BE2C (cell line): ENCODE measurements at regions not wholly inside any gene's neighbourhood (a gene's known extent, or its start where the extent isn't known, plus 50 kb on each side); places are given as distances from the start of the nearest gene placed in this dataset.

Source experiments
- DNase-seq: peaks from one replicate; pipeline ENCODE4 v3.0.0-alpha.2; 2020
- H3K27me3 ChIP-seq: fragments of 250-450 bp; sonication (Bioruptor Pico); 2 replicates; pipeline ENCODE4 v1.5.1; 2020; ENCODE audit warnings: mild to moderate bottlenecking
- H3K36me3 ChIP-seq: fragments of 250-450 bp; sonication (Bioruptor Pico); 2 replicates; pipeline ENCODE4 v1.5.1; 2020; ENCODE audit warnings: mild to moderate bottlenecking
- H3K4me1 ChIP-seq: fragments of 250-450 bp; sonication (Bioruptor Pico); 2 replicates; pipeline ENCODE4 v1.5.1; 2020
- H3K4me3 ChIP-seq: 2 replicates; pipeline ENCODE4 v1.5.1; 2011; ENCODE audit warnings: low read depth, low read length
- H3K9me3 ChIP-seq: fragments of 250-450 bp; sonication (Bioruptor Pico); 2 replicates; pipeline ENCODE4 v1.5.1; 2020
- TF ChIP-seq, protein P1 (sequence below): IDR thresholded peaks from 2 replicates; pipeline ENCODE4 v1.5.1; 2012; ENCODE audit warnings: mild to moderate bottlenecking, low read depth, low read length

DNA sequence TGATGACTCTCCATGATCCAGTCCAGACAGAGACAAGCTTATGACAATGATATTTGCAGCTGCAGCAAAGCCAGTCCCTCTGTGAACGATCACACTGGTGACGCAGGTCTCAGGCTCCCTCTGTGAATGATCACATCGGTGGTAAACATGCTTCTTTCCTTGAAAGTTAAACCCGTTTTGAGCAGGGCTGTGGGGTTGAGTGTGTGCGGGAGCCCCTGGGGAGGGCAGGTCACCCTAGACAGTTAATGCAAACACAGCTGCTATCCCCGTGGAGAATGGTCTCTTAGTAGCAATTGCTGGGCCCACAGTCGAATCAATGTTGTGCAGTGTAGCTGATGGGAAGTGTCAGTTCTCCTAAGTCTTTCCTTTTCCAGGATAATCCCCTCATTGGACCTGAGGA, 71.0 kb upstream of the KIRREL3 start:
- no peaks in the 10 kb centered on the region for H3K27me3 ChIP-seq
- DNase-seq: no peak
- no peaks in the 10 kb centered on the region for H3K36me3 ChIP-seq
- TF ChIP-seq, protein P1, sequence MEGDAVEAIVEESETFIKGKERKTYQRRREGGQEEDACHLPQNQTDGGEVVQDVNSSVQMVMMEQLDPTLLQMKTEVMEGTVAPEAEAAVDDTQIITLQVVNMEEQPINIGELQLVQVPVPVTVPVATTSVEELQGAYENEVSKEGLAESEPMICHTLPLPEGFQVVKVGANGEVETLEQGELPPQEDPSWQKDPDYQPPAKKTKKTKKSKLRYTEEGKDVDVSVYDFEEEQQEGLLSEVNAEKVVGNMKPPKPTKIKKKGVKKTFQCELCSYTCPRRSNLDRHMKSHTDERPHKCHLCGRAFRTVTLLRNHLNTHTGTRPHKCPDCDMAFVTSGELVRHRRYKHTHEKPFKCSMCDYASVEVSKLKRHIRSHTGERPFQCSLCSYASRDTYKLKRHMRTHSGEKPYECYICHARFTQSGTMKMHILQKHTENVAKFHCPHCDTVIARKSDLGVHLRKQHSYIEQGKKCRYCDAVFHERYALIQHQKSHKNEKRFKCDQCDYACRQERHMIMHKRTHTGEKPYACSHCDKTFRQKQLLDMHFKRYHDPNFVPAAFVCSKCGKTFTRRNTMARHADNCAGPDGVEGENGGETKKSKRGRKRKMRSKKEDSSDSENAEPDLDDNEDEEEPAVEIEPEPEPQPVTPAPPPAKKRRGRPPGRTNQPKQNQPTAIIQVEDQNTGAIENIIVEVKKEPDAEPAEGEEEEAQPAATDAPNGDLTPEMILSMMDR: no peak
- H3K4me1 ChIP-seq: no peaks in the 10 kb centered on the region
- no peaks in the 10 kb centered on the region for H3K9me3 ChIP-seq
- no peak overlapping the region for H3K4me3 ChIP-seq

DNA sequence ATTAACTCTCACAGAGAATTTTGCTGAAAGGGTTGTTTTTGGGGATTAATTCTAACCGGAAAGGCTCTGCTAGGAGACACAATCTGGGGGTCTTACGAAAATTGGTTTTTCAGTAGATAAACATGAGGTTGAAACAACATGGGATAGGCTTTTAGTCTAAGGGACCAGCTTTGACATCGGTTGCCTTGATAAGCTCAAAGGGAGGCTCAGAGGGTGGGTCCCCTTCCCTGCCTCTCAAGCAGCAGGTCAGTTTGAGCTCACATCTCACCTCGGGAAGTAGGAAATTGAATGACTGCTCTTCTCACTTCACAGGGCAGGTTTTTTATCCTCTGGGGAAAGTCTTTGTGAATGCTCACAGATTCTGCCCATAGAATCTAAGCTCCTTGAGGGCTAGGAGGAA, 70.2 kb upstream of the KIRREL3 start:
- Histone ChIP-seq H3K27me3 (no peaks in the 10 kb centered on the region), H3K9me3 (no peaks in the 10 kb centered on the region), H3K36me3 (no peaks in the 10 kb centered on the region), H3K4me1 (no peaks in the 10 kb centered on the region), H3K4me3 (no peak overlapping the region)
- DNase-seq: no peak
- TF ChIP-seq, protein P1: no peak

DNA sequence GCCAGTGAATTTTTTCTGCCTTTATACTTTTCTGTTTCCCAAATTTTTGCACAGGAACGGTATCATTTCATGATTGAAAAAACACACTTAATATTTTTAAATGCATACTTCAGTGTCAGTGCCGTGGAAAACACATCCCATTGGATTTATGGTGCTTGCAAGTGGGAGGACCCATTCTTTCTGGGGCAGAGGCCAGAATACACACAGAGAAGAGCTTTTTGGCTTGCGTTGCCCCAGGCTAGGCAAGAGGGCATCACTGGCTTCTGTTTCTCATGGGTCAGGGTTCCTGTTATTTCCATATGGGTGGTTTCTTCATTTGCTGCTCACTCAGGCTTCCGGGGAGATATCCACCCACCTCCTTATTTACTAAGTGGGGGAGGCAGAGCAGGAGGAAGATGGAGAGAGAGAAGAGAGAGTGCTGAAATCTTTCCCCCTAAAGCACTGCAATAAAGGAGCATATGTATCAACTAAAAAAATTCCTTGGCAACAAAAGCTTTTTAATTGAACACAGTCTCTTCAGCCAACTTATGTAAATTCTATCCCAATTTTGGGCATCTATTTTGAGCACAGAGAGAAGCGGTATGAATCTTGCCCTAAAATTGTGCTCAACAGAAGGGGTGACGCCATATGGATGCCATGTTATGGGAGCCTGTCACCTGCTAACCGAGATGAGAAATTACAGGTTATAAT, 66.0 kb upstream of the KIRREL3 start:
- Histone ChIP-seq H3K9me3 (no peaks in the 10 kb centered on the region), H3K4me3 (no peak overlapping the region), H3K36me3 (no peaks in the 10 kb centered on the region), H3K4me1 (no peaks in the 10 kb centered on the region), H3K27me3 (no peaks in the 10 kb centered on the region; the same call in 1 of the 2 replicates)
- TF ChIP-seq, protein P1: no peak
- DNase-seq: no peak

DNA sequence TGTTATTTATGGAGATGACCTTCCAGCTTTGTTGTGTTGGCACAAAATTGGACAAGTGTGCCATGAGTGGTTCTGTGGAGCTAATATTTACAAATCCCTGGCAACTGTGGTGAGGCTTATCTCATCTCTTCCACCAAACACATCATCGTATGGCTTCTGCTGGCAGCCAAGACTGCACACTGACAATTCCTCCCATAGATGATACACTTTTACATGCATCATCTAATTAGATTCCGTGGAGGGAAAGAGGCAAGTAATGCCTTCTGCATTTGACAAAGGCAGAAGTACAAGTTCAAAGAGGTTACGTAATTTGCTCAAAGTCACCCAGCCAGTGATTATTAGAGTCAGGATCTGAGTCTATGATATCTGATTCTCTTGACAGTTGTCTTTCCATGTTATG, 62.7 kb upstream of the KIRREL3 start:
- Histone ChIP-seq H3K4me1 (no peaks in the 10 kb centered on the region), H3K36me3 (no peaks in the 10 kb centered on the region), H3K9me3 (no peaks in the 10 kb centered on the region), H3K4me3 (no peak overlapping the region), H3K27me3 (no peaks in the 10 kb centered on the region; the same call in 1 of the 2 replicates)
- TF ChIP-seq, protein P1: no peak
- DNase-seq: no peak

DNA sequence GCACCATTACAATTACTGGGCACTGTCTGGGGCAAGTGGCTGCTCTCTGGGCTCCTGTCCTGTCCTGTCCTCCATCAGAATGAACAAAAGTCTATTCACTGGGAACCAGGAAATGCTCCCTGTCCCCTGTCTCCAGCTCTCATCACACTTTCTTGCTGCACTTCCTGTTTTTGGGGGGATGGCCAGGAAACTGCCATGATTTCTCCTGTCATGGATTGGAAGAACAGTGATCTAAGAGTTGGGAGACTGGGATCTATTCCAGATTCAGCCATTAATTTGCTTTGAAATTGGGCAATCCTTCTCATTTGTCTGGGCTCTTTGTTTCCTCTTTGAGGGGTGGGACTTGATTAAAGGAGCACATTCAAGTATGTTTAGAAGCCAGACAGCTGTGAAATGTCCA, 61.4 kb upstream of the KIRREL3 start:
- Histone ChIP-seq H3K36me3 (no peaks in the 10 kb centered on the region), H3K9me3 (no peaks in the 10 kb centered on the region), H3K4me3 (no peak overlapping the region), H3K27me3 (no peaks in the 10 kb centered on the region; the same call in 1 of the 2 replicates), H3K4me1 (no peaks in the 10 kb centered on the region)
- DNase-seq: no peak
- TF ChIP-seq, protein P1: no peak

DNA sequence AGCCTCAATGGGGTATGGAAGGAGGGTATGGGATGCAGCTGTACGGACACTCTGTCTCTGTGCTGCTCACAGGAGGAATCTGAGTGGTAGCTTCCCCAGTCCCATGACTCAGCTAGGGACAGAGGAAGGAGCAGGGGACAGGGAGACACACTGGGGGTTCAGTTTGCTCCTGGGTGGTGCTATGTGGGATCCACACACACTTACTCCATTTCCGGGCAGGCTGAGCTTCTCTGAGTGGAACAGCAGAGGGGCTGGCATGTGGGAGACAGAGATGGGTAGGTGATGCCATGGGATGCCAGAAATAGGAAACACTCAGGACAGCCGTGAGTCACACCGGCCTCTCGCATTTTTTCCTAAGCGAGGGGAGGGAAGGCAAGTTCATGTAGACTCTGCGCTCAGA, 59.2 kb upstream of the KIRREL3 start:
- TF ChIP-seq, protein P1: no peak
- Histone ChIP-seq H3K9me3 (no peaks in the 10 kb centered on the region), H3K36me3 (no peaks in the 10 kb centered on the region), H3K4me1 (no peaks in the 10 kb centered on the region), H3K27me3 (no peaks in the 10 kb centered on the region; the same call in 1 of the 2 replicates), H3K4me3 (no peak overlapping the region)
- no peak for DNase-seq
